NCI-H460 (cell line): ENCODE measurements at regions not wholly inside any gene's neighbourhood (a gene's known extent, or its start where the extent isn't known, plus 50 kb on each side); places are given as distances from the start of the nearest gene placed in this dataset.
"Not testable (repeated sequence)": the region's sequence is repeated elsewhere in the genome, so short reads cannot be mapped to it uniquely, and the experiment has no call there.

Experiments used
- DNase-seq: peaks from one replicate; pipeline ENCODE4 v3.0.0-alpha.2; 2016; ENCODE audit warnings: low read depth; ENCODE audit errors: extremely low read depth

DNA sequence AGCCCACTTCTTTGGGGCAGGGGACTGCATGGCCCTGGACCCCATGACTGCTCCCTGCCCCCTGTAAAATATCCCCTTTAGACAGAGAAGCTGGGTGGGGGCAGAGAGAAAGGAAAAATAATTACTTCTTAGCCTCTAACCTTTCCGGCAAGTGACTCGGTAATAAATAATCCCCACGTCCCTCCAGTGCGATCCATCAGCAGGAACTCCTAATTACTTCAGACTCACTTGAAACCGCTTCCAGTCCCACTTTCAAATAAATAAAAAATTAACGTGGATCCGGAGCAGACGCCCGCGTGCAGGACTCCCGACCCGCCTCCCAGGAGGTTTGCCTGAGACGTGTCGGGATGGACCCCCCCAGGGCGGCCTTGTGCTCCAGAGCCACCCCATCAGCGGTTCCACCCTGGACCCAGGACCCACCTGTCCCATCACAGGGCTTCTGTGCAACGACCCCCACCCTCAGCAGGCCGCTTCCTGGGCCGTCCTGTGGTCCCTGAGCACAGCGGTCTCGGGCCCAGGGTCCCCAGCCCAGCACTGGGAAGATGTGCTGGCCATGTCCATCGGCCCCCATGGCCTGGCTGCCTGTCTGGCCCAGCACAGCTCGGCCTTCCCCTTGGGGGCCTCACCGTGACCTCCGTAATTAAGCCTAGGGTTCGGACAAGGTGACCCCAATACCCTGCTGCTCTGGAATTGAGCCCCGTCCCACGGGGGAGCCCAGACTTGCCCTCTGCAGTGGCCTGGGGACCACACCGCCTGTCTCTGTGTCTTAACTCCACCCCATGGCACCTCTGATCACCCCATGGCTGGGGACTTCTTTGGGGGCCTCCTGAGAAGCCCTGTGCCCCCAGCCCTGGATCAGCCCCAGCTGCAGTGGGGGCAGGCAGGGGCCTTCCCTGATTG, 108.0 kb downstream of the UNCX start:
- no peak for DNase-seq

- no peak for DNase-seq
Measured at GRCh38 chr7:1341361-1342089, 108.9 kb downstream of the UNCX start.

DNA sequence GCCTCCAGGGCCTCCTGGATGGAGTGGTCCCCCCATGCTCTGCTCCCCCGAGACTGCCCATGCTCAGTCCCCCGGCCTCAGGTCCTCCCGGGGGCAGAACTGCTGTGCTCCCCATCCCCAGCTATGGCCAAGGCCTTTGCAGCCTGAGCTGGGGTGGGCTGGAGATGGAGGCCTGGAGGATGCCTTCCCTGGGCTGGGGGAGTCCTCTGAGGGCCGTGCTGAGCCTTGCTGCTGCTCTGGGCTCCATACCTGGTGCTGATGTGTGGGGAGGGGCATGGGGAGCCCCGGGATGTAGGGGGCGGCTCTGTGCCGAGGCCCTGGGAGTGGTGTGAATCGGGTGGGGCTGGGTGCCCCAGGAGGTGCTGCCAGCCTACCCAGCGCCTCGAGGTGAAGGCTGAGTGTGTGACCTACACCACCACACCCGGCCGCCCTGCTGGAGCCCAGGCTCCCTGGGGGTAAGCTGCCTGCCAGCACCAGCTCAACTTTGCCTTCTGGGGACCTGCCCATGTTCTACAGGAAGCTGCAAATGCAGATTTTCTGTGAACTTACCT, 109.5 kb downstream of the UNCX start:
- no peak for DNase-seq

DNA sequence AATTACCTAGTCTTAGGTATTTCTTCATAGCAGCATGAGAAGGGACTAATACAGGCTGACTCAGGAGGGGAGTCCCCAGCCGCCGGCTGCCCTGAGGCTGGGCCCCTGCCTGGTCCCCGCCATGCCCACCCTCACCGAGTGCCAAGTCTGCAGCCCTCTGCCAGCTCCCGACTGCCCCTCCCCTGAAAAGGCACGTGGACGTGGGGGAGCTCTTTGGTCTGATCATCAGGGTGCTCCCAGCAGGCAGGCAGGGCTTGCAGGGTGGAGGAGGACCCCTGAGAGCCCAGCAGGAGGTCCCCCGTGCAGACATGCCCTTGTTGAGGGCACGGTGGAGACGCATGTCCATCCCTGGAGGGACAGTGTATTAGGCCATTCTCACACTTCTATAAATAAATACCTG, 110.9 kb downstream of the UNCX start:
- DNase-seq = no peak

DNA sequence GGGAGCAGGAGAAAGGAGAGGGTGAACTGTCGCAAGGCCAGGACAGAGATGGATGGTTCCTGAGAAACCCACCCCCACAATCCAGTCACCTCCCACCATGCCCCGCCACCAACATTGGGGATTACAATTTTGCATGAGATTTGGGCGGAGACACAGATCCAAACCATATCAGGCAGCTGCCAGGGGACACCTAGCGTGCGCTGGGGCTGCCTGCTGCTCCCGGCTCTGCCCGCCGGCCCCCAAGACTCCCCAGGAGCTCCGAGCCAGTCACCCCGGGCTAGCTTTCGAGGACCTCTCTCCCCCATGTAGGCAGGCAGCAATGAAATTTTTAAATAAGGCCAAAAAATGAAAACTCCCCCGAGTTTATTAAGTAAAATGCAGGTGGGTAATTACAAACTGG, 111.7 kb downstream of the UNCX start:
- DNase-seq = no peak

- no peak for DNase-seq
Measured at GRCh38 chr7:1344981-1345701, 112.5 kb downstream of the UNCX start.

DNA sequence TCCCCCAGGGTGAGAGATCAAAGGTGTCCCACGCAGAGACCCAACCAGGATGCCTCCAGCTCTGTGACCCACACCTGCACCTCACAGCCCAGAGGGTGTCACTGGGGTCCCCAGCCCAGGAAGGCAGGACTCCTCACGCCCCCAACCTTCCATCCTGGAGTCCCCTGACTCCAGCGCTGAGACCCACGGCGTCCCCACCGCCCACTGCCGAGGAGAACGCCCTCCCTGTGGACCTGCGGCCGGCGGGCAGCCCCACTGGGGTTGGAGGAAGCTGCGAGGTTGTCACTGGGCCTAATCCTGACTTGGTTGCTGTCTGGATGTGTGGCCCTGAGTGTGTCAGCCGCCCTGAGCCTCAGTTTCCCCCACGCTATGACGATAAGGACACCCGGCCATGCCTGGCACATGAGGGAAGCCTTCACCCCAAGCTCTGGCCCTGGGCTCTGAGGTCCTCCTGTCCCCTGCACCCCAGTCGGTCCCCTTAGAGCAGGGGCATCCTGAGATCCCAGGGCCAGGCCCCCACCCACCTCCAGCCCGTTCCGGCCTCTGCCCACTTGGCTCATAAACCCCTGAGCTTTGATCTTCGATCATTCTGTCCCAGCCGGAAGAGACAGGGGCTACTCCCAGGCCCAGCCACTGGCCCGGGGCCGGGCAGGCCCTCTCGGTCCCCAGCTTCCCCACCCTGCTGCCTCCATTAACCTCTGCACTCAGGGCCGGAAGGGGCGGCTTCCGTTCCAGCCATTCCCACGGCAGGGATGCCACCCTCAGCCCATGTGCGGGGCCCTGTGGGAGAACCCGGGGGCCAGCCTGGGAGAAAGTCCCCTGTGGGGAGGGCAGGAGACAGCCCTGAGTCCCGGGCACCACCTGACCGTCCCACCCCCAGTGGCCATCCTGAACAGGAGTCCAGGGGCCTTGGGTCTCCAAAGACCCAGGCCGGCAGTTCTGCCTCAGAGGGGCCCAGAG, 113.2 kb downstream of the MICALL2 start:
- DNase-seq = no peak

DNA sequence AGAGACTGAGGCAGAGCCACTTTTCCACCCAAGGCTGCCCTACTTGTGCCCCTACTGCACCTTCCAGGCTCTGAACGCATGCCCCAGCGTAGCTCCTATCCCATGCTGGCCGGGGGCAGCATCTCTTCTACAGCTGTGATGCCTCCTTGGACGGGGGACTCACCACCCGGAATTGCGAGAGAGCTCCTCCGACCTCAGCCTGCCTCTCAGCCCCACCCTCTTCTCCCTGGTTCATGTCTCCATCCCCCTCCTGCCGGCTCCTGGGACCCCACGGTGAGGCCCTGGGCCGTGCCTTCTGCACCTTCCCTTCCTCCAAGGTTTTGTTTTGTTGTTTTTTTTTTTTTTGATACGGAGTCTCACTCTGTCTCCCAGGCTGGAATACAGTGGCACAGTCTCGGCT, 112.4 kb downstream of the MICALL2 start:
- DNase-seq = no peak

DNA sequence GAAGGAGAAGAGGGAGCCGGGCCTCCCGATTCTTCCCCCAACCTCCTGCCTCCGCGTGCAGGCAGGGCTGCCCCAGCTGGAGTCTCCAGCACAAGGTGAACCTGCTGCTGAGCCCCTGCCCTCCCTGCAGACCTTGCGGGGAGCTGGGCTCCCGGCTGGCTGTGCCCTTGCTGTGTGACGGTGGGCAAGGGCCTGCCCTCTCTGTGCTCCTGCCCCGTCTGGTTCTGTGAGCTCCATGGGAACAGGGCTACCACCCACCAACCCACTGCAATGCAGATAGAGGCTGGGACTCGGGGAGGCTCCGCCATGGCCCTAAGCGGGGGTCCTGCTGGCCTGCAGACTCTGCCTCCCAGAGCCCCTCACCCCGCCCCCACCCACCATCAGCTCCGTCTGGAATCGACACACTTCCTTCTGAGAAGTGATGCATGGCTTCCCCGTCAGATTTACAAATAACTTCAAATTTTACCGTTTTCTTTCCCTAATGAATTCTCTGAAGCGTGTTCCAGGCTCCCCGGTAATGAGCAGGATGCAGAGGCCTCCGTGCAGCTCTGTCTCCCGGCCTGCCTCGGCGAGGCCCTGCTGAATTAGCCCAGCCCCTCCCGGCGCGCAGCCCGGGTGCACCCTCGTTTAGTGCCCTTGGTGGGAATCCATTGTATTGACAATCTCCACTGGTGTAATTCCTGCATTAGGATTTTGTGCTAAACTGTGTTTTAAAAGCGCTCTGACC, 111.0 kb downstream of the MICALL2 start:
- DNase-seq = no peak

DNA sequence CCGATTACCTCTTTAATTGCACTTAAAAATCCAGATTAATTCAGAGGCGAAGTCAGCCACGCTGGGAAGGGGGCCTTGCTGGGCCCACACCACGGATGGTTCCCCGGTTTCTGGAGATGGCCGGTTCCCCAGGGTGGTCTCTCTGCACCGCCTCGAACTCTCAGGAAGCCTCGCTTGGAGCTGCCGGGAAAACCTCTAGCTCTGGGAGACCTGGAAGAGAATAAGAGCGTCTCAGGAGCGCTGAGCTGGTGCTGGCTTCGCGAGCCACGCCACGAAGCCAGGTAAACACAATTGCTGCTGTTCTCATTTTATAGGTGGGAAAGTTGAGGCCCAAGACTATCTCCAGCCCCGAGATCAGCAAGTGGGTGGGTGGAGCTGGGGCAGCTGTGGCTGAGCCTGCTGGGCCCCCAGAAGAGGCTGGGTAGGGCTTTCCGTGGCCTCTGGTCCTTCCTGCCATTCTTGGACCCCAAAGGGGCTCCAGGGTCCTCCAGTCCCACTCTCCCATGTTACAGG, 110.4 kb downstream of the MICALL2 start:
- no peak for DNase-seq

DNA sequence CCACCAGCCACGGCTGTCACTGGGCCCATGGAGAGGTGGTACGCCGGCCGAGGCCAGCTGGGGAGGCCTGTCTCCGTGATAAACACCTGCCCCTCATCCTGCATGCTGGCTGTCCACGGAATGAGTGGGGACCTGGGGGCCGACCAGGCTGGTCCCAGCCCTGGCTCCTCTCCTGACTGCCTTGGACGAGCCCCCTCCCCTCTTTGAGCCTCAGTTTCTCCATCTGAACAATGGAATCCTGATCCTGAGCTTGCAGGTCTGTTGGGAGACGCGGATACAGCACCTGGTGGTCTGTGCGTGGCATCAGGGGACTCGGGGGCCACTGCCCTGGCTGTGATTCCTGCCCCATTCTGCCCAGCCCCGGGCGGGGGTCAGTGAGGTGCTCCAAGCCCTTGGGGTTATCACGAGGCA, 109.9 kb downstream of the MICALL2 start:
- DNase-seq = no peak

DNA sequence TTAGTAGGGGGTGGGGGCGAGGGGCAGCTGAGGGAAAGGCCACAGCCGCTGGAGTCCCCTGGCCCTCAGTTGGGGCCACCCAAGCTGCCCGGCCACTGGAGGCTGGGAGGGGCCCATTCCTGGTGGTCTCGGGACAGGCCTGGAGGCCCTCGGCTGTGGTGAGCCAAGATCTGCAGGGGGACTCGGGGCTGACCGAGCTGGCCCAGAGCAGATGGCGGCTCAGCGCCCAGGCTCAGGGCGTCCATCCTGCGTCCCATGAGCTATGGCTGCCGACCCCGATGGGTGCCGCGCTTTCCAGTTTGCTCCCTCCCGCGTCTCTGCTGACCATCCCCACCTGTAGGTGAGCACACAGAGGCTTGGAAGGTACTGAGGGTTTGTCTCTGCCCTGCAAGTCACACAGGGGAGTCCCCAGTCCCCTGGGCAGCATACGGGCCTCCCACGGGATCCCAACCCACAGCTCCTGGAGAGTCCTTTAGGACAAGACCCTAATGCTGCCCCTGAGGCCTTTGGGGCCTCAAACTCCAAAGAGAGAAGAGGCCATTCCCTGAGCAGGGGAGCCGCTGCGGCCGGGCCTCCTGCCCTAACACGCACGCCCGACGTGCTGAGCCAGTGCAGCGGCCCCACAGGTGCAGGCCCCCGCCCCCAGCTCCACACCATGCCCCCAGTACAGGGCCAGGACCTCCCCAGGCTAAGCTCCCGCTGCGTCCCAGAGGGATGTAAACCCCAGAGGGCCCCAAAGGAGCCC, 107.2 kb downstream of the MICALL2 start:
- no peak for DNase-seq

GRCh38 chr7:1352656-1353271, 106.5 kb downstream of the MICALL2 start:
- no peak for DNase-seq

DNA sequence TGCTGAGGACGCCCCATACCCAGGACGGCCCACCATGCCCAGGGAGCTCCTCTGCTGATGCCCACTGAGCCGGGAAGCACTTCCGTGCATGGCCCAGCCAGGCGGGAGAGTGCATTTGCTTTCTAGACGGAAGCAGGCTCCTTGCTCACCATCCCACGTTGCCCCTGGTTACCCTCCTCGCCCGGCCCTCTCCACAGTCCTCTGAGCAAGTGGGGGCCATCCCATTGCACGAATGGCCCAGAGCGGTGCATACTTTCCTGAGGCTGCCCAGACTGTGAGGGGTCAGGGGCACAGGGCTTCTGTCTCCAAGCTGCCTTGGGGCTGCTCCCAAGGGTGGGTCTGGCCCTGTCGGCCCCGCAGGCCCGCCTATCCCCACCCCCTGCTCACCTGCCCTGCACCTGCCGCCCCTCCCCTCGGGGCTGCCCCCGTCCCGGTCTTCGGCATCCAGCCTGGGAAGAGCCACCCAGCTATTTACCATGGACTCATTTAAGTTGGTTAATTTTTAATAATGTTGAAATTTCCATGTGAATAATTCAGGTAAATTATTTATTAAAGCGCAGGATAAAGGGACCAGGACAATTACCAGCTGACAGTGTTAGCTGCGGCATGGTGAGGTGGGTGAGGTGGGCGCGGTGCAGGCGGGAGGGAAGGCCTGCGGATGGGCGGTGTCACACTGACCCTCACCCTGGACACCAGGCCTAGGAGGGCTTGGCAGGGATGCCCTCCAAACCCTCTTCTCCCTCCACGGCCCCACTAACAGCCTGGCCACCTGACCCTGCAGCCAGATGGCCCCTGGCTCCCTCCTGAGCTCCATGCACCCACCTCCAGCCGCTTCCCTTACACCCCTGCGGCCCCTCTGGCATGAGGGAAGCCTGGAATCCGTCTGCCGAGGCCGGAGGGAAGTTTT, 104.4 kb downstream of the MICALL2 start:
- DNase-seq = no peak

- no peak for DNase-seq
Measured at GRCh38 chr7:1355568-1356340, 103.5 kb downstream of the MICALL2 start.

DNA sequence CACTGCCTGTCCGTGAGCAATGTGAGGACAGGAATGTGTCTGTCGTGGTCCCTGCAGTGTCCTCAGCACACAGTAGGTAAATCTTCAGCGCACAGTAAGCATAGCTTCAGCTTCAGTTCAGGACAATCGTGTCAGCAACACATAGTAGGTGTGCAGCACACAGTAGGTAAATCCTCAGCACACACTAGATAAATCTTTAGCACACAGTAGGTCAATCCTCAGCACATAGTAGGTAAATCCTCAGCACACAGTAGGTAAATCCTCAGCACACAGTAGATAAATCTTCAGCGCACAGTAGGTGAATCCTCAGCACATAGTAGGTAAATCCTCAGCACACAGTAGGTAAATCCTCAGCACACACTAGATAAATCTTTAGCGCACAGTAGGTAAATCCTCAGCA, 102.4 kb downstream of the MICALL2 start:
- not testable (repeated sequence) for DNase-seq
